OCI-LY7 (cell line): ENCODE measurements at regions not wholly inside any gene's neighbourhood (a gene's known extent, or its start where the extent isn't known, plus 50 kb on each side); places are given as distances from the start of the nearest gene placed in this dataset.

Experiments
- BruUV-seq: library from RNA; stranded (reverse); fragments of 400-500 nt; replicated peaks from 2 replicates; lab custom pipeline; 2021; lab: Mats Ljungman, UMichigan
- CTCF ChIA-PET: fragments of 300-600 bp; sonication (Branson Sonifier 250); formaldehyde crosslinking; loops from one replicate; lab custom pipeline; 2022; ENCODE audit warnings: antibody characterized with exemption; ENCODE audit not compliant: unreplicated experiment; lab: Charles Lee
- POLR2A ChIA-PET: fragments of 300-600 bp; sonication (Branson Sonifier 250); formaldehyde crosslinking; loops from one replicate; lab custom pipeline; 2022; ENCODE audit warnings: antibody characterized with exemption; lab: Charles Lee
- DNase-seq: peaks from one replicate; pipeline ENCODE4 v3.0.0-alpha.2; 2015; ENCODE audit warnings: low spot score
- H2AFZ ChIP-seq: fragments of 200-600 bp; sonication (generic), shearing (Covaris generic); 2 replicates; pipeline ENCODE4 v1.6.1; 2014; ENCODE audit warnings: mild to moderate bottlenecking, antibody characterized with exemption, low read length, moderate library complexity
- H3K27ac ChIP-seq: fragments of 200-600 bp; sonication (generic); 2 replicates; pipeline ENCODE4 v1.5.1; 2014; ENCODE audit warnings: mixed run types, low read depth, mild to moderate bottlenecking, moderate library complexity, low read length, inconsistent platforms; ENCODE audit not compliant: poor library complexity, severe bottlenecking
- H3K36me3 ChIP-seq: fragments of 200-600 bp; sonication (generic); 2 replicates; pipeline ENCODE4 v1.6.1; 2014; ENCODE audit warnings: mild to moderate bottlenecking, antibody characterized with exemption, low read length, moderate library complexity, mixed read lengths; ENCODE audit not compliant: insufficient read depth
- H3K4me1 ChIP-seq: fragments of 200-600 bp; sonication (generic); 2 replicates; pipeline ENCODE4 v1.5.1; 2014; ENCODE audit warnings: mild to moderate bottlenecking, low read length; ENCODE audit not compliant: insufficient read depth, poor library complexity, severe bottlenecking
- H3K4me2 ChIP-seq: fragments of 200-600 bp; sonication (generic); 2 replicates; pipeline ENCODE4 v1.6.1; 2014; ENCODE audit warnings: mild to moderate bottlenecking, low read length
- H3K4me3 ChIP-seq: fragments of 200-600 bp; sonication (generic); 2 replicates; pipeline ENCODE4 v1.5.1; 2014; ENCODE audit warnings: mild to moderate bottlenecking, low read depth, low read length; ENCODE audit not compliant: poor library complexity, severe bottlenecking
- H3K79me2 ChIP-seq: fragments of 200-600 bp; sonication (generic); 2 replicates; pipeline ENCODE4 v1.6.1; 2016; ENCODE audit warnings: low read depth, mild to moderate bottlenecking, low read length, moderate library complexity, mixed read lengths; ENCODE audit not compliant: insufficient read depth
- H3K9me2 ChIP-seq: fragments of 200-600 bp; sonication (generic); 2 replicates; pipeline ENCODE4 v1.6.1; 2016; ENCODE audit warnings: mild to moderate bottlenecking, low read length, mixed read lengths; ENCODE audit not compliant: insufficient read depth
- H3K9me3 ChIP-seq: fragments of 200-600 bp; sonication (generic); 2 replicates; pipeline ENCODE4 v1.6.1; 2014; ENCODE audit warnings: mild to moderate bottlenecking, mixed run types, low read length, mixed read lengths
- H4K20me1 ChIP-seq: fragments of 200-600 bp; sonication (generic); 2 replicates; pipeline ENCODE4 v1.6.1; 2014; ENCODE audit warnings: mild to moderate bottlenecking, antibody characterized with exemption, low read length, moderate library complexity, mixed read lengths; ENCODE audit not compliant: insufficient read depth
- EZH2phosphoT487 ChIP-seq: fragments of 200-600 bp; sonication (generic); IDR thresholded peaks from 2 replicates; pipeline ENCODE4 v1.6.1; 2018; ENCODE audit warnings: low read depth, borderline replicate concordance, mild to moderate bottlenecking, mixed run types, antibody characterized with exemption, low read length, moderate library complexity, mixed read lengths
- intact Hi-C: fragments of 100-400 bp; cut with micrococcal nuclease; formaldehyde crosslinking; loops from one replicate; pipeline ENCODE4 v1.10.0; 2022; ENCODE audit not compliant: unreplicated experiment
- TF ChIP-seq, protein P1 (sequence below): fragments of 200-600 bp; sonication (generic); conservative IDR thresholded peaks from 2 replicates; pipeline ENCODE4 v1.5.1; 2014; ENCODE audit warnings: mild to moderate bottlenecking, antibody characterized with exemption, low read length, moderate library complexity, mixed read lengths

DNA sequence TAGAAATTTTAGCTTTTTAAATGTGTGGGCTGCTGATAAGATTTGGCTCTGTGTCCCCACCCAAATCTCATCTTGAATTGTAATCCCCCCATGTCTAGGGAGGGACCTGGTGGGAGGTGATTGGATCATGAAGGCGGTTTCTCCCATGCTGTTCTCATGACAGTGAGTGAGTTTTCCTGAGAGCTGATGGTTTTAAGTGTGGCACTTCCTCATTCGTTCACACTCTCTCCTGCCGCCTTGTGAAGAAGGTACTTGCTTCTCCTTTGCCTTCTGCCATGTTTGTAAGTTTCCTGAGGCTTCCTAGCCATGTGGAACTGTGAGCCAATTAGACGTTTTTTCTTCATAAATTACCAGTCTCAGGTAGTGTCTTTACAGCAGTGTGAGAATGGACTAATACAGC lies 127.8 kb upstream of the MVB12B start:
- POLR2A ChIA-PET = interaction anchor here (0.6 kb wide), 1 partner anchor 8 kb away, joined by 4 read pairs; no protein-coding TSS in a partner anchor

DNA sequence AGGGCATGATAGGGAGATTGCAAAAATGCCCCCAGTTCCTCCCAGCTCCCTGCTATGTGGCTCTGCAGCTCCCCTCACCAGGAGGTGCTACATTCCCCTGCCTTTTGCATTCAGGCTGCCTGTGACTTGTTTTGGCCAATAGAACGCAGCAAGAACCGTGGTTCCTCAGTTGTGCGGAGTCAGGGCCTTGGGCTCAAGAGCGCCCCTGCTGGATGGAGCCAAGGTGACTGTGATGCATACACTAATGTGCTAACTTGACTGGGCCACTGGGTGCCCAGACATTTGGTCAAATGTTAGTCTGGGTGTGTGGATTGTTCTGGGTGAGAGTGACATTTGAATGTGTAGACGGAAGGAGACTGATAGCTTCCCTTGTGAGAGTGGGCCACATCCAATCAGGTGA lies 123.3 kb upstream of the MVB12B start:
- ChIA-PET CTCF (no interaction called here), POLR2A (no interaction called here)
- H3K27ac ChIP-seq = no peak overlapping the region
- no peak for TF ChIP-seq EZH2phosphoT487
- TF ChIP-seq, protein P1, sequence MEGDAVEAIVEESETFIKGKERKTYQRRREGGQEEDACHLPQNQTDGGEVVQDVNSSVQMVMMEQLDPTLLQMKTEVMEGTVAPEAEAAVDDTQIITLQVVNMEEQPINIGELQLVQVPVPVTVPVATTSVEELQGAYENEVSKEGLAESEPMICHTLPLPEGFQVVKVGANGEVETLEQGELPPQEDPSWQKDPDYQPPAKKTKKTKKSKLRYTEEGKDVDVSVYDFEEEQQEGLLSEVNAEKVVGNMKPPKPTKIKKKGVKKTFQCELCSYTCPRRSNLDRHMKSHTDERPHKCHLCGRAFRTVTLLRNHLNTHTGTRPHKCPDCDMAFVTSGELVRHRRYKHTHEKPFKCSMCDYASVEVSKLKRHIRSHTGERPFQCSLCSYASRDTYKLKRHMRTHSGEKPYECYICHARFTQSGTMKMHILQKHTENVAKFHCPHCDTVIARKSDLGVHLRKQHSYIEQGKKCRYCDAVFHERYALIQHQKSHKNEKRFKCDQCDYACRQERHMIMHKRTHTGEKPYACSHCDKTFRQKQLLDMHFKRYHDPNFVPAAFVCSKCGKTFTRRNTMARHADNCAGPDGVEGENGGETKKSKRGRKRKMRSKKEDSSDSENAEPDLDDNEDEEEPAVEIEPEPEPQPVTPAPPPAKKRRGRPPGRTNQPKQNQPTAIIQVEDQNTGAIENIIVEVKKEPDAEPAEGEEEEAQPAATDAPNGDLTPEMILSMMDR = peak; percentile 58
- H4K20me1 ChIP-seq = no peaks in the 10 kb centered on the region
- no peak overlapping the region for H3K4me2 ChIP-seq
- no peaks in the 10 kb centered on the region for H3K36me3 ChIP-seq
- no peaks in the 10 kb centered on the region for H3K79me2 ChIP-seq
- no peaks in the 10 kb centered on the region; the same call in 1 of the 2 replicates for H3K9me2 ChIP-seq
- DNase-seq = no peak
- no TSS peak for BruUV-seq
- H3K4me3 ChIP-seq = no peak overlapping the region
- no peak overlapping the region for H2AFZ ChIP-seq
- no peaks in the 10 kb centered on the region for H3K9me3 ChIP-seq
- no peaks in the 10 kb centered on the region for H3K4me1 ChIP-seq
- intact Hi-C loops = no loop called here

More for the DNA sequence above, 127.8 kb upstream of the MVB12B start:
- no peak for TF ChIP-seq EZH2phosphoT487
- TF ChIP-seq, protein P1 = no peak
- CTCF ChIA-PET = no interaction called here
- H3K4me3 ChIP-seq = no peak overlapping the region
- H3K4me2 ChIP-seq = no peak overlapping the region
- H3K4me1 ChIP-seq = no peaks in the 10 kb centered on the region
- H3K9me3 ChIP-seq = no peaks in the 10 kb centered on the region
- no peaks in the 10 kb centered on the region; the same call in 1 of the 2 replicates for H3K9me2 ChIP-seq
- H3K27ac ChIP-seq = no peak overlapping the region
- BruUV-seq = no TSS peak
- no peak for DNase-seq
- no peaks in the 10 kb centered on the region for H4K20me1 ChIP-seq
- intact Hi-C loops = no loop called here
- no peak overlapping the region for H2AFZ ChIP-seq
- no peaks in the 10 kb centered on the region for H3K79me2 ChIP-seq
- H3K36me3 ChIP-seq = no peaks in the 10 kb centered on the region

DNA sequence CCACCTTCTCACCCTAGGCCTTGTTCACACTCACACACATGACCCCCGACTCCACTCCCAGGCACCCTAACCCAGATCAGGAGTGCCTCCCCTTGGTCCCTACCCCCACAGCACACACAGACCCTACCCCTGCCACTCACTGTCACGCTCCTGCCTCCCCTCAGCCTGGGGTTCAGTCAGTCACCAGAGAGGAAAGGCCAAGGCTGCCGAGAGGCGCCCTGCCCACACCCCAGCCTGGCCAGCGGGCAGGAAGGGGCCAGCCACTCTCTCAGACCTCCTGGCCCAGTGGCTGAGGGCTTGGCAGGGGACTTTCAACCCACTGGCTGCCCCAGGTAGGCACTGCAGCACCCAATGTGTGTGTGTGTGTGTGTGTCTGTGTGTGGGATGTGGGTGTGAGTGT lies 122.4 kb upstream of the MVB12B start:
- no peaks in the 10 kb centered on the region for H3K36me3 ChIP-seq
- no peak overlapping the region for H3K4me3 ChIP-seq
- DNase-seq = no peak
- TF ChIP-seq, protein P1 = no peak
- TF ChIP-seq EZH2phosphoT487 = no peak
- no peaks in the 10 kb centered on the region for H3K9me3 ChIP-seq
- ChIA-PET POLR2A (no interaction called here), CTCF (no interaction called here)
- H2AFZ ChIP-seq = no peak overlapping the region
- H4K20me1 ChIP-seq = no peaks in the 10 kb centered on the region
- no TSS peak for BruUV-seq
- no peaks in the 10 kb centered on the region for H3K9me2 ChIP-seq
- intact Hi-C loops = no loop called here
- H3K27ac ChIP-seq = no peak overlapping the region
- H3K4me1 ChIP-seq = no peaks in the 10 kb centered on the region
- H3K4me2 ChIP-seq = no peak overlapping the region
- no peaks in the 10 kb centered on the region for H3K79me2 ChIP-seq
